ENCODE measurements at regions not wholly inside any gene's neighbourhood (a gene's known extent, or its start where the extent isn't known, plus 50 kb on each side); places are given as distances from the start of the nearest gene placed in this dataset.

- TF ChIP-seq CTCF (conservative IDR thresholded peaks at IDR 0.05; ENCODE audit: low read depth, low read length) = no peak
- TF ChIP-seq CHD1 (IDR thresholded peaks at IDR 0.05; ENCODE audit: low read depth, low read length) = no peak
- no peak for TF ChIP-seq RAD21 (IDR thresholded peaks at IDR 0.05; ENCODE audit: low read length)
- TF ChIP-seq MAZ (IDR thresholded peaks at IDR 0.05; ENCODE audit: borderline replicate concordance, low read depth, low read length) = no peak
Observed at GRCh38 chr21:41111681-41112080, 56.3 kb upstream of the BACE2 start.
